Fibroblast of skin of abdomen (primary cell): ENCODE measurements at regions not wholly inside any gene's neighbourhood (a gene's known extent, or its start where the extent isn't known, plus 50 kb on each side); places are given as distances from the start of the nearest gene placed in this dataset.
"Not testable (repeated sequence)": the region's sequence is repeated elsewhere in the genome, so short reads cannot be mapped to it uniquely, and the experiment has no call there.

Source experiments
- DNase-seq: peaks from one replicate; pipeline ENCODE4 v3.0.0-alpha.2; 2013

DNA sequence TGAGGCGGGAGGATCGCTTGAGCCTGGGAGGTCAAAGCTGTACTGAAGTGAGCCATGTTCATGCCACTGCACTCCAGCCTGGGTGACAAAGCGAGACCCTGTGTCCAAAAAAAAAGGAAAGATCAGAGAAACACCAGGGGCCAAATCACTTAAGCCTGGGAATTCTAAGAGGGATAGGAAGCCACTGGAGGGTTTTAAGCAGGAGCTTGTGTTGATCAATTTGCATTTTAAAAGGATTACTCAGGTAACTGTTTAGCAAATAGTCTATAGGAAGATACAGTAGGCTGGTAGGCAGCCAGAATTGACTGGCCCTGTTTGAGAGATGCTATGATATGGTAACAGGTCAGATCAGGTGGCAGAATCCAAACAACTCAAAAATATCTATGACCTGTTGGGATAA, 162.7 kb downstream of the SPTSSA start:
- no peak for DNase-seq

DNA sequence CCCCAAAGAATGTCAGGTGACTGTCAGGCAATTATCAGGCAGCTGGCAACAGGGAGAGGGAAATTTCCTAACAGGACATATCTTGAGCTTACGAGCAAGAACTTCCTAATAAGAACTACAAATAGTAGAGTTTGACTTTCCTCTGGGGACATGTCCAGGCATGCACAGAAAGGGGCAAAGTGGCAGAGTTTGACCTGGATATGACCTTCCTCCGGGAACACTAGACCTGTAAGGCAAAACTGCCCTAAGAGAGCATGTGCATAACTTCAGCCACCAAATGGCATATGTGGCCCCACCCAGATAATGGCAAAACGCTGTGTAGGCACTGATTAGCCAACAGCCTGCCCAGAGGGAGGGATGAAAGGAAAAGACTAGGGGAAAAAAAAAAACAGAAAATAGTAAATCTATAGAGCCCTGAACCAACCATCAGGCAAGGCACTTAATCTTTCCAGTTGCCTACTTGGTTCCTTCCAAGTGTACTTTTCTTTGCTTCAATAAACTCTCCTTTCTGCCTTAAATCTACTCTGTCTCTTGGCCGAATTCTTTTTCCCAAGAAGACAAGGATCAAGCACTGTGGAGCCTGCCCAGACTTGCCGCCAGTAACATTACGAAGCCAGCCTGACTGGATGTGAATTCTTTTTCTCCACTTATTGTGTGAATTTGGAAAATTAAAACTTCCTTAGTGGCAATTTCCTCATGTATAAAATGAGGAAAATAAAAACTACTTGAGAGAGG, 164.1 kb downstream of the SPTSSA start:
- no peak for DNase-seq

DNA sequence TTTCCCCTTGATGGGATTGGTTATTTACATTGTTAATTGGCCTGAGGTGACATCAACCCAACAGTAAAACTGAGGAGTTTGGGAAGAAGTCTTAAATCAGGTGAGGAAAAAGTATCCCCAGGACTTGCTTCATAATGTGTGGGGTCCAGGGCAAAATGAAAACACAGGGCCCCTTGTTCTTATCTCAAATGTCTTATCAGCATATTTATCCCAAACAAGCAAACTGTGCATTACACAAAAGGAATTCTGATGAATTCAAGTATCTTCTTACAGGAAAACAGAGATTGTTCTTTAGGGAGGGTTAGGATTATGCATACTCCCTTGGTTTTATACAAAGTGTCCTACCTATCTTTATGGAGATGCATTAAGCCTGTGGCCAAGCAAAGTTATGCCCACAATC, 178.4 kb downstream of the SPTSSA start:
- no peak for DNase-seq

DNA sequence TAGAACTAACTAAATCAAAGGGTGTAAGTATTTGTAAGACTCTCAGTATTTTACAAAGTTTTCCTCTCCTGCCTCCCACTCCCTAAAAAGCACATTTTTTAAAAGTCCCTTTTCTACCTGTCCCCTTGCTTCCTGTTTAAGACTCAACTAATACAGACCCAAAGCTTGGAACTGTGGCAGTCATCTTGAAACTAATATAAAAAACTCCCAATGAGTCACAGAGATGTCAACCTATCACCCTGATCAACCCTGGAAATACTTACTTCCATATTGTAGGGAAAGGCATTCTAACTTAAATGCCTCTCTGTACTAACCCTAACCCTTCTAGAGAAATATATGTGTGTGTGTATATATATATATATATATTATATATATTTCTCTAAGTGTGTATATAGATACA, 184.8 kb downstream of the SPTSSA start:
- DNase-seq, result no peak

DNA sequence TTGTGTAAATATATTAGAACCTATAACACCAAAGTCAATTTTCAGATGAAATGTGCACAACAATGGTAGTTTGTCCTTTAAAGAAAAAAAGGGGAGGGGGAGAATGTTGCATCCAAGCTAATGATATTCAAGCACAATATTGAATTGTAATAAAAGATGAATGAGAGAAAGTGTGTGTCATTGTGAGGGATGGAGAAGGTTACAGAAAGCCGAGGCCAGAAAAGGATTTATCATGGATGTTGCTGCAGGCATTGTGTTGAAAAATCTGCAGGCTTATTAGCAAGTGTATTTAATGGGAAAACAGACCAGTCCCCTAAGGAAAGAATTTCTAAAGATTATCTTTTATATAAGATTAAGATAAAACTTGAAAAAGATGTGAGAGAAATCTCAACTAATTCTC, 186.5 kb downstream of the SPTSSA start:
- no peak for DNase-seq

DNA sequence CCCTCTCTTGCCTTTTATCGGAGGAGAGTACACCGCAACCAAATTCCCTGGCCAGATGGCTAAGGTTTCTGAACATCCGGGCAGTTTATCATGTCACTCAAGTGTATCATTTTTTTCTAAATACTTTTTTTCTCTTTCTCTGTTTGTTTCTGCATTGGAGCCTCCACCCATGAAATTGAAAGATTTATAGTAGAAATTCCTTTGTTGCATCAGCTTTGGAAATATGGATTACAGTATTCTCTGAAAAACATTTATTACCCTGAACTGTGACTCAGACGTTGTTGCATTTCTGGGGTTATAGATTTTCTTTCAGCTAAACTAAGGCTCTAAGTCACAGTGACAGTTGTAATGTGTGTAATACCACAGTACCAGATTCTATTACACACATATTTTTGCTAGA, 187.0 kb downstream of the SPTSSA start:
- peak; percentile 54 for DNase-seq

DNA sequence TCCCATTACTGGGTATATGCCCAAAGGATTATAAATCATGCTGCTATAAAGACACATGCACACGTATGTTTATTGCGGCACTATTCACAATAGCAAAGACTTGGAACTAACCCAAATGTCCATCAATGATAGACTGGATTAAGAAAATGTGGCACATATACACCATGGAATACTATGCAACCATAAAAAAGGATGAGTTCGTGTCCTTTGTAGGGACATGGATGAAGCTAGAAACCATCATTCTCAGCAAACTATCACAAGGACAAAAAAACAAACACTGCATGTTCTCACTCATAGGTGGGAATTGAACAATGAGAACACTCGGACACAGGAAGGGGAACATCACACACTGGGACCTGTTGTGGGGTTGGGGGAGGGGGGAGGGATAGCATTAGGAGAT, 188.3 kb downstream of the SPTSSA start:
- DNase-seq, result not testable (repeated sequence)

DNA sequence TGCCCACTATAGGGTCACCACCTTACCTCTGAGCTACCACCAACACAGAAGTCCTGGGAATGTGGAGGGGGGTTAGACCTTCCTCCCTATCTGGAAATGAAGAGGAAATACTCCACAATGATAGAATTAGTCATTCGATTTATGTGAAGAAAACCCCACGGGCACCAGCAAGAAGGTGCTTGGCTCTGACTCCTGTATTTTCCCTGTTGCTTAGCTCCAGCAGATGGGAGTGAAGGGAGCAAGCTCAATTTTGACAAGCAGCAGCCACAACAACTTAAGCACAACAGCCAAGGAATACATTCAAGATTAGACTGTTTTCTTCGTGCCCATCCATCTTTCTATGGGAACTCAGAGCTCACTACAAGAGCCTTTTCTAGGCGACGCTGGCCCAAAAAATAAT, 191.7 kb downstream of the SPTSSA start:
- no peak for DNase-seq

DNA sequence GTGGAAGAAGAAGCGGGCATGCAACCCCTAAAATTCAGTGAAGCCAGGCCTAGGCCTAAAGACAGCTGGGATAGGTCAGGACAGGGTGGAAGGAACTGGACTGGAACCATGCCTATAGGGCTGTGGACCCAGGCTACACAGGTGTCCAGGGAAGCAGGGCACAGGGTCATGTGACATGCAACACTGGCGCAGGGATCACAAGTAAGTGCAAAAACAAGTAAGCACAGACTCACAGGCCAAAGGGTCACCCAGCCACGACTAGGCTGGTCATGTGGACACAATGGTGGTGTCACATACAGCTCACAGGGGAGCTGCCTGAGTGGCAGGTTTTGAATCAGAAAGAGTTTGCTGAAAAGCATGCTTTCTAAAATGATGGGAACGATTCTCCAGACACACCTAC, 195.7 kb downstream of the SPTSSA start:
- no peak for DNase-seq

DNA sequence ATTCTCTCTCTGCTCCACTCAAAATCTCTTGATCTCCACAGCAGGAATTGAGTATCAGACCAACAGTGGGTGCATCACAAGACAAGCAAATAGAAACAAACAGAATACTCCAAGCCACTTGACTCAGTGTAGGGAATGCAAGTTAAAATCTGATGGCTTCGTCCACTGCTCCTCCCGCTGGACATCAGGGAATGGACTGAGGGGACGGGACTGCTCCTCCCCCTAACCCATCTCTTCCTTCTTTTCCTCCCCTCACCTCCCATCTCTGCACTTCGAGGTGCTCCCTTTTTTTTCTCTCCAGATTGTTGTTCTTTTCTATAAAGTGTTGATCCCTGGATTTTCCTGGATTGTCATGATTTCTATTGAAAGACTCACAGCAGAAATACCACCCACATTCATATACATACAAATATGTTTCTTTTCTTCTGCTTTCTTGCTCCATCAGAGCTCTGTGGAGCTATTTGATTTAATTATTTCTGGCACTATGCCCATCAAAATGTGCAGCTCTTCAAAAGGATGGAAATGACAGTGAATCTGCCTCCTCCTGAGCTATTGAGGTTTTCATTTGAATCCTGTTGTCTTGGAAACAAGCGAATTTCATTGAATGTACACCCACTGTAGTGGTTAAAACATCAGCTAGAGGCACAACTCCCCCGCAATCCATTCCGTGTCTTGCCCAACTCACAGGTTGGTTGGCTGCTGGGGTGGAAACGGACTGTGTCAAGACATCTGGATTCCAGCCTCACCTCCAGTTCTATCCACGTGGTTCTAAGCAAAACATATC, 199.7 kb downstream of the SPTSSA start:
- DNase-seq, result no peak

DNA sequence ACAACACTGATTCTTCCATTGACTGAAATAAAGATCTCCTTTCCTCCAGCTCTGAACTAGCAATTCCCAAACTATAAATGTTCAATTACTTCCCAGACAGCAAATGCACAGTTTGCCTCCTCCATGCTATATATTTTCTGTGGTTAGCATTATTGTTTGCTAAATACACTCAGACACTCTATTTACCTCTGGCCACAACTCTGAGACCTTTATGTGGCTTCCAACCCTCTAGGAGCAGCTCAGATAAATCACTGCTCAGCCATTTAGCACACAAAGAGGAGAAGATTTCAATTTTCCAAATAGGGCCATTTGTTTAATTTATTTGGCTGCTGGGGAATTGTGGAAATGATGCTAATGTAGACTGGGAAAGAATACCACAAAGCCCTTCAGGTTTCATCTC, 202.0 kb downstream of the SPTSSA start:
- no peak for DNase-seq

DNA sequence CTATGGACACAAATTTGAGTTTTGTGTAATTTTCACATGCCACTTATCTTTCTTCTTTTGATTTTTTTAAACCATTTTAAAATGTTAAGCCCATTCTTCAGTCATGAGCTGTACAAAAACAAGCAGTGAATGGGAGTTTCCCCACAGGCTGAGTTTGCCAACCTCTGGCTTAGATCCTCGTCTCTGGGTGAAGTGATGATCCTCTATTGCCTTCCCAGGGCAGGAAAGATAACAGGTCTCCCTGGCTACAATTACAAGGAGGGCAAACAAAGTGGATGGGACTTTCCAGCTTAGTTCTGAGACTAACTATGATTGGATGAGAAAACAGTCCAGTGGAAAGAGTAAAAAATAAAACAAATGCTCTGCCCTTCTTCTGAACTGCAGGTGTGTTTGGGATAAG, 203.7 kb downstream of the SPTSSA start:
- DNase-seq, result no peak

DNA sequence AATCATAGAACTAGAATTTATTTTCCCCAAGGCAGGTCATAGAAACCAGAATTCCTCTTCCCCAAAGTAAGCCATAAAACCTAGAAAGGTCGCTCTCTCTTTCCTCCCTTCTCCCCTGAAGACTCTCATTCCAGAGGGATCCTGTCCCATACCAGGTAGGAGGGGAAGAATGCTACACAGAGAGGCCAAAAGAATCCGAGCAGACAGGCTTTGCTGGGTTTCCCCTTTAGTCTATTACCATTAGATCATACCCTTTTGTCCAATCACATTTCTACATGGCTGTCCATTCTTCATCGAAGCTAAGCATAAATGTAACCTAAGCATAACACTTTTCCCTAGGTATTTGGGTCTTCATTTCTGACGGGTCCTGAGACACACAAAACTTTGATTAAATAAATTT, 204.5 kb downstream of the SPTSSA start:
- DNase-seq, result no peak

DNA sequence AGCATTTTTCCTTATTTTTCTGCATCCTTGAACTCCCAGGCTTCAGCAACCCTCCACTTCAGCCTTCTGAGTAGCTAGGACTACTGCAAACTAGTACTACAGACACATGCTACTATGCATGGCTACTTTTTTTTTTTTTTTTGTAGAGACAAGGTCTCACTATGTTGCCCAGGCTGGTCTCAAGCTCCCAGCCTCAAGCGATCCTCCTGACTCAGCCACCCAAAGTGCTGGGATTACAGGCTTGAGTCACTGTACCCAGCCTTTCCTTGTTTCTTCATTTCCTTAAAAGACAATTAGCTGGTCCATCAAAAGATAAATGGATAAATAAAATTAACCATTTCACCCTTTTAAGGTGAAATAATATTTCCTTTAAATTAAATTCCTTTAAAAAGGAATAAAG, 205.8 kb downstream of the SPTSSA start:
- DNase-seq, result no peak

DNA sequence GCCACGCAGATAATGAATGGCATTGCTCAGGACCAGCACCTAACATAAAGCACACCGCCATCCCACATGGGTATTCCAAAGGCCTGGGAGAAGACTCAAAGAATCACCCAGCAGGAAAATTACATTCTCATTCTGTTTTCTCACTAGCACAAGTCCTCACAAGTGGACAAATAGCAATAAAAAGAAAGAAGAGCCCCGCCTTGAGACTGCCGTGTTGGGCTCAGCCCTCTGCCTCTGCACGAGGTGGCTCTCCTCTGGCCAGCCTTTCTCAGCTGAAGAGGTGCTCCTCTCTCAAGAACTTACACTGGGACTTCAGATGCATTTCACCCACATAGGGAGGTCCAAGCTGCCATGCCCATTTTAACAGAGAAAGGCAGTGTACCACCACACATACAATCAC, 207.5 kb downstream of the SPTSSA start:
- DNase-seq, result no peak

DNA sequence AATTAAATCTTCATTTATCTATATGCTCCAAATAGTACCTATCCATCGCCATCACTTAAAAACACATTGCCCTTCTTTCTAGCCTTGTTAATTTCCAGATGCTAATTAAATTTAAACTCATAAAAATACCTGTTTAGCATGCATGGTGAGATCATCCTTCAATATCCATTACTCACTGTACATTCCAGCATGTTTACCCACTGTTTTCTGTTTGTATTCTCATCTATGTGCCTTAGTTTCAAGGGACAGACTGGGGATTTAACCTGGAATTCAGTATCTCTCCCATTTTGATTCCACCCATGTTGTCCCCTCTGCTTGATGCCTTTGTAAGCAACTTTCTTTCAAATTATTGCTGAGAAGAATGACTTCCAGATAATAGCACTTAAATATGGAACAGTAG, 208.0 kb downstream of the SPTSSA start:
- no peak for DNase-seq

DNA sequence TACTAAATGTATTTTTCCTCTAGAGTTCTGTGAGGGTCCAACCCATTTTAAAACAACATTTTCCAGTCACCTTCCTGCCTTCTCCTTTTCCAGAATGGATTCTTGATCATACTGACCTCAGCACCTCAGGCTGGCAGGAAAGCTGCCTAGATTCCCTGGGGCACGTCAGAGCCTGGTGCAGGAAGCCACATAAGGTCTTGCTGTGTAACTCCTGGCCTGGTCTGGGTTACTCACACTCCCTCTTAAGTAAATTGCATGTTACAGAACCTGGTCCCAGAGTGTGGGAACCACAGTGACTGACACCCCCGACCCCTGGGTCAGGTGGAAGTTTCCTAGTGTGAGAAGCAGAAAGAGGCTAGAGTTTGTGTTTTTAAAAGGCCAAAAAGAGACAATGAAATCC, 209.8 kb downstream of the SPTSSA start:
- no peak for DNase-seq

DNA sequence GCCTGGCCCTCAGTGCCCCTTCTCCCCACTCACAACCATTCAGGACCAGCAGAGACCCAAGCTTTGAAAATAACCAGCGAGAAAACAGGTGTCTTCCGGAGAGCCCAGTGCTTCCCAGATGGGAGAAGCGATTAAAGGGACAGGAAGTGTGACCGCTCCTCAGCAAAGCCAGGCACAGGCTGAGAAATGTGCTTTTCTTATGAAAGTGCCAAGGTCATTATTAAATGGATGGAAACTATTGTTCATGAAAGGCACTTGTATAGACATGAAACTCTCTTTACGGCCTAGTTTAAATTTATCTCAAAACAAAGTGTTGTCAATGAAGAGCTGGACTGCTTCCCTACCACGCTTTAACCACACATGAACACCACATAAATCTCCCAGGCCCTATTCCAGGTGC, 210.4 kb downstream of the SPTSSA start:
- DNase-seq, result no peak

DNA sequence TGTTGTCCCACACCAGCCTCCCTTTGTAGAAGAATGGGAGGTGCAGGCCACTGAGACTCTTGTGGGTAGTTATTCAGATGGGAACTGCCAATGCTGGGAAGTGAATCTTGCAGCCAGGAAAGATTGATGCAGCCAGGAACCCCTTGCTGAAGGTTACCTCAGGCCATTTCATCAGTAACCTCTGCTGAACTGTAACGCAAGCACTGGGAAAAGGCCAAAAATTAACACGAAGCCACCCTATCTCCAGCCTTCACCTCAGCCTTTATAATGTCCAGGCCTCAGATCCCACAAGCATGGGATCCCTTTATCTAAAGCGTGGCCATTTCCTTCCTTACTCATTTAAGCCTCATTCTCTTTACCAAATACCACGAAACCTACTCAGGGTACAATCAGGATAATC, 211.1 kb downstream of the SPTSSA start:
- no peak for DNase-seq

DNA sequence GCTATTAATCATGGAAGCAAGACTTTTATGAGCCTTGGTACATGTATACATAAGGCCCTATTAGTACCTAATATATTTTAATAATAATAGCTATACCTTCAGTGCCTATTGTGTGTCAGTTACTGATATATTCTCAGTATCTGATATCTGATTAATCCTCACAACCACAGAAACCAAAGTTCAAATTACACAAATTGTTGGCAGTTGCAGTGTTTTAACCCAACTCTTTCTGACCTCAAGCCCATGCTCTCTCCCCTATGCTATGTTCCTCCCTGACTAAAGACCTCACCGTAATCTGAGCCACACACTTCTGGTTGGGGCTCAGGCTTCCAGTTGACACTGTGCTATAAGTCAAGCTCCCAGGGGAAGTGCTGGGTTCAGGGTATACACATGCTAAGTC, 214.4 kb downstream of the SPTSSA start:
- no peak for DNase-seq

DNA sequence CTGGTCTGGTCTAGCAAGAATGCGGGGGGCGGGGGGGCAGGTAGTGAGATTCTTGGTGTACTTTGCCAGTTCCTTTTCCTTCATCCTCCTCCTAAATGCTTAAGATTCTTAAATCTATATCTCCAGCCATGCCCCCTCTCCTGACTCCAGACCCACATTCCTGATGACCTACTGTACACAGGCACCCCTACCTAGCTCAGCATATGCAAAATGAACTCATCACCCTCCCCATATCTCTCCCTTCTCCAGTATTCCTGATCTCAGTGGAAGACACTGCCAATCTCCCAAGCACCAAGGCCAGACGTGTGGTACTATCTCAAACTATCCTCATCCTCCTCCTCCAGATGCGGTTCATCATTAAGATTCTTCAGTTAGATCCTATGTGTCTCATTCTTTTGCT, 215.8 kb downstream of the SPTSSA start:
- DNase-seq, result no peak

DNA sequence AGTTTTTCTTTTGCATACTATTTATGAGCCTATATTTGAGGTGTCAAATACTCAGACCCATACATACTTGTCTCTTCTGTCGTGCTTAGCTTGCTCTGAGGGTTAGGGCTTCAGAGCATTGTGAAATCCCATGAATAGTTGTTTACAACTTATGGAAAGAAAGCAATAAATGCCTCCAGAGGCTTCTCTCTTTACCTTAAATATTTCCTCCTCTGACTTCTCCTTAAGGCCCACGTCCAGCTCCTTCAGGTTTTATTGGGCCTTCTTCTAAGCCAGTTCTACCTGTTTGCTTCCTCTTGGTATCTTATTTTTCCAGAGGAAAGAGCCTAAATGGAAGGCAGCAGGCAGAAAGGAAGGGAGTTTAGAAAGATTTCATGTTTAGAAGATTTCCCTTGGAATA, 218.6 kb downstream of the SPTSSA start:
- no peak for DNase-seq

DNA sequence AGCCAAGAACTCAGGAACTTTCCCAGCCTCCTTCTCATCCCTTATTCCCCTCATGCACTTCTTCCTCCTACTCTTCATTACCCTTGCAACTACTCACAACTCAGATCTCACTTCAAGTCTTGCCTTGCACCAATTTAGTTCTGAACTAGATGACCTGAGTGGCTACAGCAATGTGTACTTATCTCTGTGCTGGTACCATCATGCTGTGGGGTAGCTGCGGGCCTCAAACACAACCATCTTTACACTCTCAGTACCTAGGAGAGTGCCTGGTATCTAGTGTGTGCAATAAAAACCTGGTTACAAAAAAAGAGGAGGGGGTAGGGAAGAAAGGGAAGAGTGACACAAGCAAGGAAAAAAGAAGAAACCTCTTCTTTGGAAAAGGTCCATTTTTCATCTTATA, 219.0 kb downstream of the SPTSSA start:
- DNase-seq, result no peak

DNA sequence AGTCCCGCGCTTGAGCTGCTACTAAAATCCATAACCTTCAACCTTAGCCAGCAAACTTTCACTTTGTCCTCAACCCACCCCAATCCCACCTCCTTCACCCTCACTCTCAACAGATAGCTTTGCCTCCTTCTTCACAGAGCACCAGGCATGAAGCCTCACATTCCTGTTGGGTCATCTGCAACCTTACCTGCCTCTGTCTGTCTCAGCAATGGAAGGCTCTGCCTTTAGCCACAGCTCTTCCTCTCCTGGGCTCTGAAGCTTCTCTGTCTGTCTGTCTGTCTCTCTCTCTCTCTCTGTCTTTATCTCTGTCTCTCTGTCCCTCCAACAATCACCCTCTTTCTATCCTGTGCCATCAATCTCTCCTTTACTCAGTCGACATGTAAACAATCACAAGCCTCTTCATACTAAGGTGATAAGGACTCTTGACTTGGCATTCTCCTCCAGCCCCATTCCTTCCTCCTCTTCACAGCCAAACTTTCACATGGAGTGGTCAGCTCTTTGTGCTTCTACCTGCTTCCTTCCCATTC, 220.8 kb downstream of the SPTSSA start:
- no peak for DNase-seq
